ENCODE measurements at regions not wholly inside any gene's neighbourhood (a gene's known extent, or its start where the extent isn't known, plus 50 kb on each side); places are given as distances from the start of the nearest gene placed in this dataset.

DNA sequence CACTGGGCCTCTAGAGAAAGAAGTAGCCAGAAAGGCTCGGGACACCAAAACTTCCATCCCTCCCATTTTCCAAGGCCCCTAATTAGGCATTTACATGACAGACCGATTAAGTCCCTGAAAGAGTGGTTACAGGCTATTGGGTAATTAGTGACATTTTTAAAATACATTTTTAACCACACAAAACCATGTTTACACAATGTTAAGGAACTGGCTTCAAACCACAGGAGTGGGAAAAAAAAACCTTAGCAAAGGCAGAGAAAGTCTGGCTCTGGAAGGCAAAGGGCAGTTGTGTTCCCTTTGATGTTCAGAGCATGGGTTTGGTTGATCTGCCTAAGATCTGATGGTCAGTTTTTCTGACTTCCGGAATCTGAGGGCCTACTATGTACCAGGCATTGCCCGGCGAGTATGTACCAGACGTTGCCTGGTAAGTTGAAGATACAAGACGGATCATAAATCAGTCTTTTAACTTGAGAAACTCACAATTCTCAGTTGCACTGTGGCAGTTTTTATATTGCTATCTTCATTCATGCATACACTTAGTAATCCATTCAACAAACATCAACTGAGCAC lies 576.5 kb downstream of the MED13L start:
- DNase-seq (ENCODE audit: low spot score), result no peak

DNA sequence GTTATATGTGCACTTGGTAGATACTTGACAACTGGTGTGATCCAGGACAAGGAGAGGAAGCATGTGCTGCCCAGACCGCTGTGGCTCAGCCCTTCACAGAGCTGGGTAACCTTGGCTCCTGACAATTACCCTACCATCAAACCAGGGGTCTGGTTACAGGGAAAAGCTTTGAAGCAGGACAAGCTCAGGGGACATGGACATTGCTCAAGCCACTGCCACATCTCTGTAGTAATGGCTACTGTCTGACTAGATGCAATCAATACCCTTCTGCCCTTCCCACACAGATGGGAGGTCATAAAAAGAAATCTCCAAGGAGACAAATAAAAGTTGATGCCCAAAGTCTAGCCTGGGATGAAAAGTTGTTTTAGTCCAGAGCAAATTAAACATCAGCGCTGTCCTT lies 577.4 kb downstream of the MED13L start:
- DNase-seq (ENCODE audit: low spot score), result no peak

DNA sequence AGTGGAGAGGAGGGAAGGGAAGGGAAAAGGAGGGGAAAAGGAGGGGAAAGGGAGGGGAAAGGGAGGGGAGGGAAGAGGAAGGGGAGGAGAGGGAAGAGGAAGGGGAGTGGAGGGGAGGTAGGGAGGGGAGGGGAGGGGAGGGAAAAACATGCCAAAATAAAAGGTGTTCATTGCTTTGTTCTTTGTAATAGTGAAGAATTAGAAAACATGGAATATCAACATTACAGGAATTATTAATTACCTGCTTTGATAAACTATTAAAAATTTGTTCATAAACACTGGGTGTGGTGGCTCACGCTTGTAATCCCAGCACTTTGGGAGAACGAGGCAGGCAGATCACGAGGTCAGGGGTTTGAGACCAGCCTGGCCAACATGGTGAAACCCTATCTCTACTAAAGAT lies 579.2 kb downstream of the MED13L start:
- DNase-seq (ENCODE audit: low spot score), result no peak

DNA sequence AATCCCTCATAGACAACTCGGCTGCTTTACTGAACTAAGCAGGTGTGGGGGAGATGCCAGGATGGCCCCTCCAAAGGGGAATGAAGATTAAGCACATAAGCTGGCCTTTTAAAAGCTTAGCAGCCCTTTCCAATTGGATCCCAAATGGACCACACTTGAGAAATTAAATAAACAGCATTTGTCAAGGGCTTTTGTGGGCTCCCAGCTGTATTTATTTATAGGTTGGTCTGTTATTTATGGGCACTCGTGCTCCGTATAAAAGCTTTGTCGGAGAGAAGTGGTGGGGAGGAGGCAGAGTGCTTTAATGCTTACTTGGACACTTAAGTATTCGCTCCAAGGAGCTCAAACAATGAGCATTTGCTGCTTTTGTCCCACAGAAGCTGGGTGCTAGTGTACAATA lies 580.2 kb downstream of the MED13L start:
- no peak for DNase-seq (ENCODE audit: low spot score)

DNA sequence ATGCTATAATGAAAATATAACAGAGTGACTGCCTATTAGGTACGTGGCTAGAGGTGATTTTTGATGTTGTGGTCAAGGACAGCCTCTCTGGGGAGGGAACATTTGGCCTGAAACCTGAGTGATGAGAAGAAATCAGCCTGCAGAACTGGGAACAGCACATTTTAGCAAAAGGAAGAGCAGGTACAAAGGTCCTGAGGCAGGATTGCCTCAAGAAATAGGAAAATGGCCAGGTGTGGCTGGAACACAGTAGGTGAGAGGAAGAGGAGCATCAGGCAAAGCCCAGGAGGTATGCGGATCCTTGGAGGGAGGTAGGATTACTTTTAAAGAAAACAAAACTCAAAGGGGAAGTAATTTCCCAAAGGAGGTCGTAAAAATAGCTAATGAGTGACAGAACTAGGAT lies 582.9 kb downstream of the MED13L start:
- no peak for DNase-seq (ENCODE audit: low spot score)

DNA sequence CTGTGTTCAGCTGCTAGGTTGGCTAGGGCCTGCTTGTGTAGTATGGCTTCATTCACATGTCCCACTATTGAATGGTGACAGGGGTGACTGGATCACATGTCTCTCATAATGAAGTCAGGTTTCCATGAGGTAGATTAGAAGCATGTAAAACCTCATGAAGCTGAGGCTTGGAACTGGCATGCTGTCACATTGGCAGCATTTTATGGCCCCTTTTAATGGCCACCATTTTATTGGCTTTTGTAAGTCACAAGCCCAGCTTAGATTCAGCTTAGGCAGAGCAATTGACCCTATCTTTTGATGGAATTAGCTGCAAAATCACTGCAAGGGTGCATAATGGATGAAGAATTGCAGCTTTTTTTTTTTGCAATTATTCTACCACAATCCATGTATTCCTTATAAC lies 583.5 kb downstream of the MED13L start:
- no peak for DNase-seq (ENCODE audit: low spot score)

DNA sequence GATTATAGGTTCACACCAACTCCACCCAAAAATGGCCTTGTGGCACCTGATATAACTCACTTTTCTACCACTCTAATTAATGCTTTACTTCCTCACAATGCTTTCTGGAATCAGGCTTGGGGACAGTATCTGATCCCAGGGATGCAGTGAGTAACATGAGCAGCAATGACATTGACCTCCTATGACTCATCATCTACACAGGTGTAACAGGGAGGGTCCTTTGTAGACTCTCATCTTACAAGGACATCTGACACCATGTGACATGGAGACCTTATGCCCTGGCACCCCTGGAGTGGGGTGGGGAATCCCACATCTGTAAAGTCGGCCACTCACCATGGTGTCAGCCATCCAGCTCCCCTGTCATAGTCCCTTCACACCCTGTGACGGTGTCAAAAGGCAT lies 586.4 kb downstream of the MED13L start:
- no peak for DNase-seq (ENCODE audit: low spot score)

DNA sequence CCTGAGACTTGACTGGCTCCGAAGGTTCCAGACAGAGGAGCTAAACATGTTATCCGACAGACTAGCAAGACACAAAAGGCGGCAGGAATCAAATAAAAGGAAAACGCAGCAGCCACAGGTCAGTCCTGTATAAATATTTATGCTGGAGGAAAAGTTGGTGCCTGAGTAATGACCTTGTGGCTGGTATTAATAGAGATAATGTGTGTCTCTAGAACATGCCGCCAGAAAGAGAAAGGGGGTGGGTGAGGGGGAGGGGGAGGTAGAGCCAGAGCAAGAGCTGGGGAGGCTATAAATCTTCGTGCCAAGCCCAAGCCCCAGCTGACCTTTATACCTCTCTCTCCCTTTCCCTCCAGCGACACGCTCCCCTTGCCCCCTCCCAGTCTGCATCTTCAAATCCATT lies 590.4 kb downstream of the MED13L start:
- no peak for DNase-seq (ENCODE audit: low spot score)

DNA sequence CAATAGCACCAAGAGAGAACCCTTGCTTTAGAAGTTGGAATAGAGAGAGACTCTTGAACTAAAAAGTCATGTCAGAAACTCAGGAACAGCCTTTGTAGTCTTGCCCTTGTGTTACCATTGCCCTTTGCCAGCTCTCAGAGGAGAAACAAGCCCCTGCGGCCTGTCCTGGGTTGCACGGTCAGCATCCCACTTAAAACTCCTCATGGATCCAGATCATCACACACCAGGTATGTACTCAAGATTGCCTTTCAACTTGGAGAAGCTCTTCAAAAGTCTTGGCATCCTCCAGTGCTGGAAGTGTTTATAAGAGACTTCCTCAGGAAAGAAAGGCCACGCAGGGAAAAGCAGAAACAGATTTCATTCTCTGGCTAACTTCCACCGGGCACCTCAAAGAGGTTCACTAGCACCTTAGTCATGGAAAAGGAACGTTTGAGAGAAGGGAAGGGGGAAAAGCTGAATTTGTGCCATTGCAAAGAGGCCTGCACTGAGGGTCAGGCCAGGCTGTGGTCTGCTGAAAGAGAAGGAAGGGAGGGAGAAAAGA lies 594.2 kb downstream of the MED13L start:
- DNase-seq (ENCODE audit: low spot score), result no peak

DNA sequence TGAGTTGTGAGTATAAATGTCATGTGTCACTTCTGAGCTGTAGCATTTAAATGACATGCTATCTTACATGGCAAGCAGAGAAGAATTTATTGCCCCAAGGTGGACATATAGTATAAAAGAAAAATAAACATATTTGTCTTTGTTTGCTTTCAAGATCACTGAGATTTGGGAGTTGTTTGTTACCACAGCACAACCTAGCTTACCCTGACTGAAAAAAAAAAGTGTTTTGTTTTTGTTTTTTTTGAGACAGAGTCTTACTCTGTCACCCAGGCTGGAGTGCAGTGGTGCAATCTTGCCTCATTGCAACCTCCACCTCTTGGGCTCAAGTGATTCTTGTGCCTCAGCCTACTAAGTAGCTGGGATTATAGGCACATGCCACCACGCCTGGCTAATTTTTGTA lies 596.5 kb downstream of the MED13L start:
- DNase-seq (ENCODE audit: low spot score), result no peak

DNA sequence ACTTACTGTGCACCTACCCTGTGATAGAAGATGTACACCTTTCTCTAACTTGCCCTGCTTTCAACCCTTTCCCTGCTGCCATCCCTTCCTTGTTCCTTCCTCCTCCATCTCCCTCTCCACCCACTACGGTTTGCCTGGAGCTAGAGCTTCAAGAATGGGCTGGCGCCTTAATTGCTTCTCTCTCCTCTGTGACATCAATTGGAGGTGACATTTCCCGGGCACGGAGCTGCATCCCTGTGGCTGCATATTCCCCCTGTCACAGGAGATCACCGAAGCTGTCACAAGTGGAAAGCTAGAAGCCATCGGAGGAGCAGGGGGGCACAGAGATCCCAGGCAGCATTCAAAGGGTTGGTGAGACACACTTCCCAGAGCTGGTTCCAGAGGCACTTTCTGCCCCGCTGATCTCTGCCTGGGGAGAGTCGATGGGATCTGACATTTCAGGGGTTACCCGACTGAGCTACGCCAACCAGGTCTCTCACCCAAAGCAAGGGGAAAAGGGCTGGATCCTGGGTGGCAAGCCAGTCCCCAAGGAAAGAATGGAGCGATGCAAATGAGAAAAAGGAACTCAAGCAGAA lies 604.9 kb downstream of the MED13L start:
- no peak for DNase-seq (ENCODE audit: low spot score)

DNA sequence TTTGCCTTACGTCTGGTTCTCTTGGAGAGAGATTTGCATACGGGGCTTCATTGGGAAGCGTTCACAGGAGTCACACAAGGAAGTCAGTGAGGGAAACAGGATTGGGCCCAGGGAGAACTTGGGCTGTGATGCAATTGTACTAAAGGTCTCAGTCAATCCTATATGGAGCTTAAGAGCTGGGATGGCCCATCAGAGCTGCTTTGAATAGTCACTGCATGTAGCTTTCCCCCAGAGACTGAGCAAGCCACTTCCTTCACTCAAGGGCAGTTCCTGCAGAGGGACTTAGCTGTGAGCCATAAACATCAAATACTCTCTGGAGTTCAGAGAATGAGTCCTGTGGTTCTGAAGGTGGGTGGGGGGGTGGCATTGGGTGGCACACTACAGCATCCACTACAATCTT lies 605.4 kb downstream of the MED13L start:
- no peak for DNase-seq (ENCODE audit: low spot score)

DNA sequence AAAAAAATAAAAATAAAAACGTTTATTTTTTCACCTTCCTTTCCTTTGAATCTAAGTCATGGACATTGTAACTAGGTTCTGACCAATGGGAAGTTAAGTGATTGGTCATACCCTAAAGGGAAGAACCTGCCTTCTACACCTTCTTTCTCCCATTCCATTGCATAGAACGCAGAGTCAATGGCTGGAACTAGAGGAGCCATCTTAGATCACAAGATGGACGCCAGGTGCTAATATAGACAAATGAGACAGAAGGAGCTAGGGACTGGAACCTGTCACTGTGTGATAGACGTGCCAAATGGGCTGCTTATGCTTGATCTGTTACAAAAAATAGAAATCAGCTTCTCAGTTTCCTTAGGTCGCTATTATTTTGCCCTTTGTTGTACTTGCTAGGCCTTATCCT lies 606.6 kb downstream of the MED13L start:
- no peak for DNase-seq (ENCODE audit: low spot score)

DNA sequence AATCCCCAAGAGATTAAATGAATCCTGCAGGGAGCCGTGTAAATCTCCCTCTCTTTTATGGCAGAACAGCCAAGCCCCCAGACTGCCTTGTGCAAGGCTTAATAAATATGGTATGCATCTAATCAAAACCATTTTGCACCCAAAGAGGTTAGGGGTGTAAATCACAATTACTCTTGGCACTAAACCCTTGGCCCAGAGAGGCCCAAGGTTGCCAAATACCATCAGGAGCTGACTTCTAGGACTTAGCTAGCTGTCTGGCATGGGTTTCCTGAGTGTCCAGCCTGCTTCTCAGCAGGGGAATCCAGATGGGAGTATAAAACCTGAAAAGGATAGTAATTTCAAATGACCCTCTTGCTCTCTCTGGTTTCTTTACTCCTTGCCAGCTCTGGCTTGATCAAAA lies 610.4 kb downstream of the MED13L start:
- DNase-seq (ENCODE audit: low spot score), result no peak

DNA sequence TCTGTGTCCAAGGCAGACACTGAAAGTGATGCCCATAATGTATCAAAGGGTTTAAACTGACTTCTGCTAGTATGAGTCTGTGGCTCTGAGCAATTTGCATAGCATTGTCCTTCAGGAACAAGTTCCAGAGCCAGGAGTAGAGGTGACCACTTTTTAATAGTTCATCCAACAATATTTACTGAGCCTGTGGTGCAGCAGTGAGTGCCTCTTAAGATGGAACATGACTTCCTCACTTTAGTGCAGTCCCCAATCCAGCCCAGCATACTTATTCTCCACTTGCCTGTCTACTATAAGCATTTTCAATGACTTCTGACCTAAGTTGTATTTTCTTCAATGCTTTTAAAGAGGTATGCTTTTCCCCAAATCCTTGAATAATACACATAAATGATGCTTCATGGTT lies 611.3 kb downstream of the MED13L start:
- no peak for DNase-seq (ENCODE audit: low spot score)

DNA sequence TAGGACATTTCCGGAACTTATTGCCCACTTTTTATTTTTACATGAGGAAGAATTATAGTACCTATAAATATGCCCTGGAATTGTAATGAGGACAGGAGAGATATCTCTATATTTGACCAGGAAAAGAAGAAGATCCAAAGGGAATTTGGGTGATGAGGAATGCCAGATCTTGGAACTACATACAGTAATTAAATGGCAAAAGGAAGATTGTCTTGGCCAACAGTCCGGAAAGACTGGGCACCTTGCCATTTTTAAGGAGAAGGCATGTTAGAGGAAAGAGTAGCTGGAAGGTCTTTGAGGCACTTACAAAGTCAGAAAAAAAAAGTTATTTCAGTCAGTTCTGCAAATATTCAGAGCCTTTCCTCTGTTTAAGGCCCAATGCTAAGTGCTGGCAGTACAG lies 616.4 kb downstream of the MED13L start:
- no peak for DNase-seq (ENCODE audit: low spot score)

DNA sequence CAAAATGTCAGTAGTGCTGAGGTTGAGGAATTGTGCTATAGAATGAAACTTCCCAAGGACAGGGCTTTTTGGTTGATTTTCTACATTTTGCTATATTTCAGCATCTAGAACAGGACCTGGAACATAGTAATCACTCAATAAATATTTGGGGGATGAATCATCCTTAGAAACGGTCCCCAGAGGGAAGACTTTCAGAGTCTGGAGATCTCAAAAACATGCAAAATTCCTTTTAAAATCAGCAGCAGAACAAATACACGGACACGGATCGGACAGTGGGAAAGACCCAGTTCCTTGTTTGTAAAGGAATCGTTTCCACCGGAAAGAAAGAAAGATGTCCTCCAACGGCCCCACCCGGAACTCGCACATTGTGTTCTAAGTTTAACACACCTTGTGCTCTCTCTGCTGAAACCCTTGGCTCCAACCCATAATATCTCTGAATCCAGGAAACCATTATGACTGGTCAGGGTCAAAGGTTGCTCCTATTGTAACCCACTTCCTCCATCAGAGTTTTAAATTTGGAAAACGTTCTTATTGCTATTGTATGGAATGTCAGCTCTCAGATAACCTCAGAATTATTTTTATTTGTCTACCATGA lies 617.2 kb downstream of the MED13L start:
- no peak for DNase-seq (ENCODE audit: low spot score)

DNA sequence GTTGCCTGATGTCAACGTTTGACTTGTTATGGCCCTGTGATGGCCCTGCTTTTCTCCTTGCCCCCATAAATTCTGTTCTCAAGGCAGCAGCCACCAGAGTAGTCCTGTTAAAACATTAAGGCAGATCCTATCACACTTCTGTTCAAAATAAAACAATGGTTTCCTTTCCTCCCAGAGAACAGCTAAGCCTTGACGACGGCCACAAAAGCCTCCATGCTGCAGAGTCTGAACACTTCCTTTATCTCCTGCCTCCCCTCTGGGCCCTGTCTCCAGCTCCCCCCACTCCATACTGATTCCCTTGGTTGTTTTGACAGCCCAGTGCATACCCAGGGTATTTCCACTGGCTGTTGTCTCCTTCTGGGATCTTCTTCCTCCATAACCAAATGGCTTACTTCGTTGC lies 618.1 kb downstream of the MED13L start:
- DNase-seq (ENCODE audit: low spot score), result no peak

DNA sequence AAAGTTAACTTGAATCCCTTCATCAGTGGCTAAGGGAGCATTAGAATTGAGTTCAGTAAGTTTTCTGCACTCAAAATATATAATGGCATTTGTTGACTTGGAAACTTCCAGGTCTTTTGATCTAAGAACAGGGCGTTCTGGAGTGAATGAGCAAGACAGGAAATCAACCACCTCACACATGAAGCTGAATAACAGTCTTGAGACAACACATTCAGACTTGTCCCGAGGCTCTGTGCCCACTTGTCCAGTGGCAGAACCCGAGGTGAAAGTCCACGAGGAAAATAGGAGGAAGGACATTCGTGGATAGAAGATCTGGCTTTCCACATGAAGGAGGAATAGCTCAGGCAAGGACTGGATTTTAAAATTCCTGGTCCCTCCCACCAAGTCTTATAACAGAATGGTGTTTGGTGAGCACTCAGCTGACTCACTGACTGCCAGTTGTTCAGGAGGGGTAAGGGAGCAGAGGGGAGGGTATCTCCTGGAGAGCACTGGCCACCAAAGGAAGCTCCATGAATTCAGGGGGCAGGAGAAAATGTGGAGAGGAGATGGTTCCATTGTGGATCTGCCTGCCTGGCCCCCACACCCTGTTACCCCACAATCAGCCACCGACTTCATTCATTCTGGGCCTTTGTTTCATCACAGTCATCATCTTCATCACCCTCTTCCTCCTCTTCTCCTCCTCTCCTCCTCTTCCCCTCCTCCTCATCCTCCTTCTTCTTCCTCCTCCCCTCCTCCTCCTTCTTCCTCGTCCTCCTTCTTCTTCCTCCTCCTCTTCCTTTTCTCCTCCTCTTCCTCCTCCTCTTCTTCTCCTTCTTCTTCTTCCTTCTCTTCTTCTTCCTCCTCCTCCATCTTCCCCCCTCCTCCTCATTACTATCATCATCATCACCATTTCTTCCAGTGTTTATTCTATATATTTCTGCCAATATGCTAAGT lies 620.1 kb downstream of the MED13L start:
- DNase-seq (ENCODE audit: low spot score), result no peak

DNA sequence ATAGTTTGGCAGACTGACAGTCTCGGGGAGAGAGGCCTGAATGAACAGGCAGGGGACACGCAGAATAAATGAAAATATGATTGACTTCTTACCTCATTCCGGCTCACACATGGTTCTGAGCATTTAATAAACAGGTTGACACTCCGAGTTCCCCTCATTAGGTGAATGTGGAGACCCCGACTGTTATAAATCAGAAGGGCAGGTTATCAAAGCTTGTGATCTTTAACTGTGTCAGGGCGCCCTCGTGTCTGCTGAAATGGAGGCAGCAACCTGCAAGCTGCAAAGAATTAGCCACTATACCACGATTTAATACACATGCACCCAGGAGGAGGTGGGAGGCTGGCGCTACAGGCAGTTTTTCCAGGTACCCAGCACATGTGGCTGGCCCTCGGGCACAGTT lies 627.5 kb downstream of the MED13L start:
- DNase-seq (ENCODE audit: low spot score), result no peak

DNA sequence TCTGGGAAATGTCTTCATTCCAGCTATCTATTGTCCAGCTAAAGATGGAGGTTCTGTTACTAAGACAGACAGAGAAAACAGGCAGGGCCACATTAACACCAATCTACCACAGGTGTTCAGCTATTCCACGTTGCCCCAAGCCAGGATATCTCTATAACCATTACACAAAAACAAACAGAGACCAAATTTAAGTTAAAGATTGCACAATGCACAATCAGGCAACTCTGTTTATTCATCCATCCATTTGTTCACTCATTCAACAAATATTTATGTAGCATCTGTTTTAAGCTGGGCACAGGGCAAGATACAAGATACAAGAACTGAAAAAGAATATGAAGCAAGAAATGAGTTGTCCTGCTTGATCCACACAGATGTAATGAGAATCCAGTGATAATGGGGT lies 629.0 kb downstream of the MED13L start:
- DNase-seq (ENCODE audit: low spot score), result no peak

DNA sequence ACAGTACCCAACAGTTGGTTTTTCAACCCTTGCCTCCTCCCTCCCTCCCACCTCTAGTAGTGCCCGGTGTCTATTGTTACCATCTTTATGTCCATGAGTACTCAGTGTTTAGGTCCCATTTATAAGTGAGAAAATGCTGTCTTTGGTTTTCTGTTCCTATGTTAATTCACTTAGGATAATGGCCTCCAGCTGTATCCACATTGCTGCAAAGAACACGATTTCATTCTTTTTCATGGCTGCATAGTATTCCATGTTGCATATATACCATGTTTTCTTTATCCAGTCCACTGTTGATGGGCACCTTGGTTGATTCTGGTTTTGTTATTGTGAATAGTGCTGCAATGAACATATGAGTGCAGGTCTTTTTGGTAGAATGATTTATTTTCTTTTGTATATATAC lies 631.3 kb downstream of the MED13L start:
- DNase-seq (ENCODE audit: low spot score), result no peak

DNA sequence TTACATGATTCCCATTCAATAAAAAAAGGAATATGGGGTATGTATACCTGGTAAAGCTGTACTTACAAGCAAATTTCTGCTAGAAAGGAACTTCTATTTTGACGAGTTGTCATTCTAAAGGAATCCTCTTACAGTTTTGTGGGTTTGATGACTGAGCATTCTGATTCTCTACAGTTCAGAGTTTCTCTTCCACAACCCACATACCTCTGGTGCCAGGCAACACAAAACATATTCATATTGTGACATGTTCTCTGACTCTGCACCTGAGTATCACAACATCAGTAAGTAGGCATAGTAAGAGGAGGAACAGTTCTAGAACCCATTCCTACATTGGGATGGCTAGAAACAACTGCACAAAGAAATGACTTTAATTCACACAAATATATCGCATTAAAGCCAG lies 636.6 kb downstream of the MED13L start:
- DNase-seq (ENCODE audit: low spot score), result no peak
